SK-N-SH treated with all-trans-retinoic acid at 6 μM for 48 hours (cell line): ENCODE measurements at regions not wholly inside any gene's neighbourhood (a gene's known extent, or its start where the extent isn't known, plus 50 kb on each side); places are given as distances from the start of the nearest gene placed in this dataset.
"Not testable (repeated sequence)": the region's sequence is repeated elsewhere in the genome, so short reads cannot be mapped to it uniquely, and the experiment has no call there.

ENCODE experiments used
- ATAC-seq: fragments of 200-7000 bp; cut with Tn5 transposase; 3 replicates; pipeline ENCODE4 v1.9.1; 2020; ENCODE audit warnings: mild to moderate bottlenecking, moderate library complexity
- ARNTL ChIP-seq: fragments of 450-650 bp; formaldehyde crosslinking; IDR thresholded peaks from 2 replicates; pipeline ENCODE4 v1.5.0; 2020; ENCODE audit warnings: low read depth, mild to moderate bottlenecking, moderate library complexity, borderline replicate concordance
- BACH2 ChIP-seq: fragments of 250-450 bp; sonication (Bioruptor Pico); IDR thresholded peaks from 2 replicates; pipeline ENCODE4 v1.9.0; 2021; ENCODE audit warnings: mild to moderate bottlenecking, borderline replicate concordance
- CREB5 ChIP-seq: fragments of 250-450 bp; sonication (Bioruptor Pico); IDR thresholded peaks from 2 replicates; pipeline ENCODE4 v1.5.1; 2020; ENCODE audit warnings: low read depth, mild to moderate bottlenecking, moderate library complexity
- CSDC2 ChIP-seq: fragments of 250-450 bp; sonication (Bioruptor Pico); IDR thresholded peaks from 2 replicates; pipeline ENCODE4 v1.5.0; 2020; ENCODE audit warnings: mild to moderate bottlenecking, moderate library complexity
- CSRNP3 ChIP-seq: fragments of 250-450 bp; sonication (Bioruptor Pico); IDR thresholded peaks from 2 replicates; pipeline ENCODE4 v1.5.1; 2021; ENCODE audit warnings: mild to moderate bottlenecking, moderate library complexity
- ESRRG ChIP-seq: fragments of 250-450 bp; sonication (Bioruptor Pico); IDR thresholded peaks from 2 replicates; pipeline ENCODE4 v1.6.1; 2021; ENCODE audit warnings: mild to moderate bottlenecking
- GLIS3 ChIP-seq: fragments of 250-450 bp; sonication (Bioruptor Pico); IDR thresholded peaks from 2 replicates; pipeline ENCODE4 v1.5.0; 2020; ENCODE audit warnings: mild to moderate bottlenecking, moderate library complexity
- ISL1 ChIP-seq: fragments of 250-450 bp; sonication (Bioruptor Pico); IDR thresholded peaks from 2 replicates; pipeline ENCODE4 v2.1.2; 2022; ENCODE audit warnings: mild to moderate bottlenecking, moderate library complexity
- PATZ1 ChIP-seq: fragments of 250-450 bp; sonication (Bioruptor Pico); IDR thresholded peaks from 2 replicates; pipeline ENCODE4 v1.8.0; 2020; ENCODE audit warnings: mild to moderate bottlenecking, moderate library complexity, borderline replicate concordance
- PPARA ChIP-seq: fragments of 250-450 bp; sonication (Bioruptor Pico); IDR thresholded peaks from 2 replicates; pipeline ENCODE4 v1.5.0; 2020; ENCODE audit warnings: mild to moderate bottlenecking, borderline replicate concordance
- RARB ChIP-seq: fragments of 250-450 bp; sonication (Bioruptor Pico); IDR thresholded peaks from 2 replicates; pipeline ENCODE4 v1.8.0; 2021; ENCODE audit warnings: mild to moderate bottlenecking, moderate library complexity
- SNAI2 ChIP-seq: fragments of 250-450 bp; sonication (Bioruptor Pico); IDR thresholded peaks from 2 replicates; pipeline ENCODE4 v1.5.0; 2020; ENCODE audit warnings: mild to moderate bottlenecking, moderate library complexity
- TCF4 ChIP-seq: fragments of 250-450 bp; sonication (Bioruptor Pico); IDR thresholded peaks from 2 replicates; pipeline ENCODE4 v1.8.0; 2021; ENCODE audit warnings: mild to moderate bottlenecking, moderate library complexity, borderline replicate concordance
- TOX ChIP-seq: fragments of 250-450 bp; sonication (Bioruptor Pico); IDR thresholded peaks from 2 replicates; pipeline ENCODE4 v1.8.0; 2021; ENCODE audit warnings: mild to moderate bottlenecking, moderate library complexity, borderline replicate concordance
- TSHZ2 ChIP-seq: fragments of 250-450 bp; sonication (Bioruptor Pico); IDR thresholded peaks from 2 replicates; pipeline ENCODE4 v1.5.0; 2020; ENCODE audit warnings: mild to moderate bottlenecking, moderate library complexity
- ZC3H10 ChIP-seq: fragments of 250-450 bp; sonication (Bioruptor Pico); IDR thresholded peaks from 2 replicates; pipeline ENCODE4 v1.5.1; 2021; ENCODE audit warnings: mild to moderate bottlenecking, moderate library complexity
- ZFP3 ChIP-seq: fragments of 250-450 bp; sonication (Bioruptor Pico); IDR thresholded peaks from 2 replicates; pipeline ENCODE4 v1.5.0; 2020; ENCODE audit warnings: mild to moderate bottlenecking, moderate library complexity
- ZFP30 ChIP-seq: fragments of 450-650 bp; formaldehyde crosslinking; IDR thresholded peaks from 2 replicates; pipeline ENCODE4 v1.5.0; 2022; ENCODE audit warnings: mild to moderate bottlenecking, moderate library complexity
- ZNF565 ChIP-seq: fragments of 450-650 bp; formaldehyde crosslinking; conservative IDR thresholded peaks from 2 replicates; pipeline ENCODE4 v1.5.0; 2020; ENCODE audit warnings: low read depth, mild to moderate bottlenecking, moderate library complexity
- ZNF70 ChIP-seq: fragments of 450-650 bp; formaldehyde crosslinking; IDR thresholded peaks from 2 replicates; pipeline ENCODE4 v1.5.0; 2020; ENCODE audit warnings: mild to moderate bottlenecking, moderate library complexity
- ZNF8 ChIP-seq: fragments of 450-650 bp; formaldehyde crosslinking; IDR thresholded peaks from 2 replicates; pipeline ENCODE4 v1.5.0; 2020; ENCODE audit warnings: mild to moderate bottlenecking, moderate library complexity

- not testable (repeated sequence) for ATAC-seq
Measured at GRCh38 chr1:104061637-104062036, 311.9 kb downstream of the AMY1C start.

GRCh38 chr1:104064399-104064798 lies 314.7 kb downstream of the AMY1C start:
- TF ChIP-seq PATZ1 = no peak
- no peak for TF ChIP-seq PPARA (CRISPR knock-in tag)
- no peak for TF ChIP-seq ESRRG (CRISPR knock-in tag)
- no peak for TF ChIP-seq TOX (CRISPR knock-in tag)
- no peak for TF ChIP-seq RARB
- no peak for TF ChIP-seq CSRNP3 (CRISPR knock-in tag)
- TF ChIP-seq GLIS3 (CRISPR knock-in tag) = no peak
- TF ChIP-seq TSHZ2 = no peak
- no peak for TF ChIP-seq SNAI2 (CRISPR knock-in tag)
- TF ChIP-seq ZNF565 (CRISPR knock-in tag) = no peak
- no peak for TF ChIP-seq ZFP30 (CRISPR knock-in tag)
- no peak for TF ChIP-seq BACH2 (CRISPR knock-in tag)
- TF ChIP-seq CREB5 (CRISPR knock-in tag) = no peak
- no peak for TF ChIP-seq ZNF8 (CRISPR knock-in tag)
- TF ChIP-seq TCF4 (CRISPR knock-in tag) = no peak
- TF ChIP-seq ISL1 (CRISPR knock-in tag) = no peak
- no peak for ATAC-seq

- TF ChIP-seq CREB5 (CRISPR knock-in tag) (no peak), TCF4 (CRISPR knock-in tag) (no peak), ZC3H10 (CRISPR knock-in tag) (no peak), BACH2 (CRISPR knock-in tag) (no peak), PATZ1 (no peak), ZNF70 (CRISPR knock-in tag) (no peak), TSHZ2 (no peak), CSDC2 (CRISPR knock-in tag) (no peak), CSRNP3 (CRISPR knock-in tag) (no peak), ARNTL (CRISPR knock-in tag) (no peak), ZFP3 (no peak)
- TF ChIP-seq, all 23 proteins: peak for 0
- no peak for ATAC-seq
Measured at GRCh38 chr1:104072915-104073371, 323.2 kb downstream of the AMY1C start.
